Hematopoietic multipotent progenitor cell treated with erythropoietin and hydrocortisone succinate and interleukin-3 and kit ligand, for 15 days (in vitro differentiated cells): ENCODE measurements at regions not wholly inside any gene's neighbourhood (a gene's known extent, or its start where the extent isn't known, plus 50 kb on each side); places are given as distances from the start of the nearest gene placed in this dataset.

Source experiments
- DNase-seq: peaks from one replicate; pipeline ENCODE4 v3.0.0-alpha.2; 2015; ENCODE audit warnings: low spot score

DNA sequence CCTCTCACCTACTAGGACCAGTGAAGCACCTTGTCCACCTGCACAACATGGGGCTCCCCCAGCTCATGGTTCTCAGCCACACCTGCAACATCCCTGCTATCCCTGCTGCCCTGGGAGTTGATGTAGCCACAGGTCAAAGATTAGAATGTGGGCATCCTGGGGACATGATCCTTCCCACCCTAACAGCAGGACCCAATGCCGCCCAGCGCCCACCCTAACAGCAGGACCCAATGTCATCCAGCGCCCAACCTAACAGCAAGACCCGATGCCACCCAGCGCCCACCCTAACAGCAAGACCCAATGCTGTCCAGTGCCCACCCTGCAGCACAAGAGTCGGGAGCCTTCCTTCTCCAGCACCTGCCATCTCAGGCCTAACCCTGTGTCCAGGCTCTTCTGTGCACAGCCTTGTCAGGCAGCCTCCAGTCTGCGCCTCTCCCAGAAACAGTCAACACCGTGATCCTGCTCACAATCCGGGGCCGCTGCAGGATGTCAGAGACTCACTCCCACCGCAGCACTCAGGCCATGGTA is 237.3 kb upstream of the SALL3 start:
- no peak for DNase-seq

DNA sequence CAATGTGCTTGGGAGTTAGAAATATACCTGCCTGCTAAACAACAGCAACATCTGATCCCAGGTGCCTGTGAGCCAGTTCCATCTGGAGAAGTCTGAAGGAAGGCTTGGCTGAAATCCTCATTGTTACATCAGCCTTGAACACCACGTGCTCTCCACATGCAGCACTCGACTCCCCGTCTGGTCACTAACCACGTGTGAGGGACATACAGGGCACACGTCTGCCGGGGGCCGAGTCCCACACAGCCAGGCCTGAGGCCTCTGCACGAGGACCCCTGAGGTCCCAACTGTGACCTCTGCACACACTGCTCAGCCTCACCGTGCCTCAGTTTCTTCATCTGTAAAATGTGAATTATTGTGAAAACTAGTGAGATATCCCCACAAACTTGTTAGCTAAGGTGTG is 236.5 kb upstream of the SALL3 start:
- no peak for DNase-seq

- no peak for DNase-seq
Measured at GRCh38 chr18:78751664-78752063, 228.0 kb upstream of the SALL3 start.

GRCh38 chr18:78753240-78753639 is 226.4 kb upstream of the SALL3 start:
- DNase-seq = no peak

GRCh38 chr18:78754311-78755043 is 225.1 kb upstream of the SALL3 start:
- DNase-seq = no peak

DNA sequence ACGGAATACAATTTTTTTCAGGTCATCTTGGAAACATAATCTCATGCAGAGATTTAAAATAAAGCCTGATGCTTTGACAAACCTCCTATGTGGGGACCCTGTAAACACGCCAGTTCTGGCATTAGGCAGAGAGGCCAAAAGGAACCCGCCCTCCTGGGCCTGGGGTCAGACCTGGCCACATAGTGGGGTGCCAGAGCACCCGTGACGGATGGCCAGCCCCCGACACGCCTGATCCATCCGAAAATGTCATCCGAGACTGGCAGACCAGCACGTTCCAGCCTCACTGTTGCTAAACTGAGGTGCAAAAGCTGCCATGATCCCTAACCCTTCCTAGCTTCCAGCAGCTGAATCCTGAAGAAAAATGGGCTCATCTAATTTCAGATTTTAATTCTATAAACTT is 222.6 kb upstream of the SALL3 start:
- DNase-seq = no peak

DNA sequence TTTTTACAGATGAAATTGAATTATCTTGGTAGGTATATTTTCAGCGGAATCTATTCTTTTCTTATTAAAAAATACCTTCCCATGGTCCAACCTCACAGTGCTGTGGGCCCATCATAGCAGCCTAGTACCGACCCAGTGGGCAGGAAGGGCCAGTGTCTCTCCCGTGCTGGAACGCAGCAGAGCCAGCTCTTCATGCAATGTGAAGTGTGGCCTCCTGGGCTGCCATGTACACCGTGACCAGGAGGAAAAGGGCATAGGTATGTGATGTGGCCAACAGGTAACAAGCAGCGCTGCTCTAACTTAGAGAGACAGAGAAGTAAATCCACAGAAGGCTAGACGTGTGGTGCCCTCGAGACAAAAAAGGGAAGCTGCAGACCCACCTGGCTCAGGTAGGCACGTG is 221.1 kb upstream of the SALL3 start:
- no peak for DNase-seq

GRCh38 chr18:78762753-78763152 is 216.9 kb upstream of the SALL3 start:
- DNase-seq = no peak

DNA sequence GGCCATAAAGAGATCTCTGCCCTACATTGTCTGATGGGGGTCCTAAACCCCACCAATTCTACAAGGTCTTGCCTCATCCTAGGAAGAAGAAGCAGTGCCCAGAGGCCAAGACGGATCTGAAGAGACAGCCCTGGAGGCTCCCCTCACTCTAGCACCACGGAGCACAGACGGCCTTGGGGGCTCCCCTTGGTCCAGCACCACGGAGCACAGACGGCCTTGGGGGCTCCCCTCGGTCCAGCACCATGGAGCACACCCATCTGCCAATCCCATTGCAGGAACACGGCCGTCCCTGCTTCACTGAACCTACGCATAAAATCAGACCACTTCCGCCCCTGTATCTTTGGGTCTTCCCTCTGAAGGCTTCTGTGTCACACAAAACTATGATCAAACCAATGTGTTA is 215.1 kb upstream of the SALL3 start:
- no peak for DNase-seq

DNA sequence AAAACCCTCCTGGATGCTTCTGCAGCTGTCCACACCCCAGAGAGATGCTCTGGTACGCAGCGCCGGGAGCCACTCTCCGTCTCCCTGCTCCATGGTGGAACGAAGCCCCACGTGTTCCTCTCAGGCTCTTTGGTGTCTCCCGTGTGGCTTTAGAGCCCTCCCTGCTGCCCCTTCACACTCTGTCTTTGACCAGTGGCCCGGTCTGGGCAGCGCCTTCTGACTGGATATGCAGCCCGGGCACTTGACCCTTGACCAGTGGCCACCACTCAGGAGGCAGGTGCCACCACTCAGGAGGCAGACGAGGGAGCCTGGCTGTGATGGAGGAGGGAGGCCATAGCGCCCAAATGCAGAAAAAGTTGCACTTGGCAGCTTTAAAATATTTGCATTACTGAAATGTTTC is 214.5 kb upstream of the SALL3 start:
- DNase-seq = no peak

- DNase-seq = no peak
Measured at GRCh38 chr18:78765637-78766281, 213.9 kb upstream of the SALL3 start.

DNA sequence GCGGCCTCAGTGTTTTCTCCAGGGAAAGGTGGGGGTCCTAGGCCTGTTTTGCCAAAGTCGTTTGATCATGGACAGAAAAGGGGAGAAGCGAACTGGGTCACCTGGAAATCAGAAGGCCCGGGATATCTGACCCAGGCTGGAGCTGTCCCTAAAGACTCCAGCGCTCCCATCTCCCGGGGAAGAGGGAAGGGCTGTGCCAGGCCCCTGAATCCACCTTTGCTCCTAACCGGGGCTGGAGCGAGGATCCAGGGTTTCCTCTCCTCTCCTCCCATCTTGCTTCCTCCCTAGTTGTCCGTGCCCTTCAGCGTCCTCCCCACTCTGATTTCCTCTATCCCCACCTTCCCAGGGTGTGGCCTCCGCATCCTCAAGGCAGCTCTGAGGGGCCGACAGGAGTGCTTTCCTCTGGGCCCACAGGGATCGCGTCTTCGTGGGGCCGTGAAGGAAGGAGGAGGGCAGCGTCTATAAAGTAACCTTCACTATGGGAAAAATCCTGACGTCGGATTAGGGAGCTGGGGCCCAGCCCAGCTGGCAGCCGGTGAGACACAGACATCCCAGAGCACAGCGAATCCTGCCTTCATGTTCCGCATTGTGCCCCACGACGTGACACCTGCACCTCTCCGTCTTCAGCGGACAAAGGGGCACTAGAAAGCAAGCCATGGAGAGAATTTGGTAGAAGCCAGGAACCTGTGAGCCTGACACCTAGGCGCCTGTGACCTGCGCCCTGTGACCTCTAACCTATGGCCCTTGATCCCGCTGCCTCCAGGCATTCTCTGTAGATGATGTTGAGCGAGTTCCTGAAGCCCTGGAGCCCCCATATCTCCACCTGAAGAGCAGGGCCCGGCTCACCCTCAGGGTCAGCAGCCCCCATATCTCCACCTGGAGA is 212.7 kb upstream of the SALL3 start:
- DNase-seq = no peak

DNA sequence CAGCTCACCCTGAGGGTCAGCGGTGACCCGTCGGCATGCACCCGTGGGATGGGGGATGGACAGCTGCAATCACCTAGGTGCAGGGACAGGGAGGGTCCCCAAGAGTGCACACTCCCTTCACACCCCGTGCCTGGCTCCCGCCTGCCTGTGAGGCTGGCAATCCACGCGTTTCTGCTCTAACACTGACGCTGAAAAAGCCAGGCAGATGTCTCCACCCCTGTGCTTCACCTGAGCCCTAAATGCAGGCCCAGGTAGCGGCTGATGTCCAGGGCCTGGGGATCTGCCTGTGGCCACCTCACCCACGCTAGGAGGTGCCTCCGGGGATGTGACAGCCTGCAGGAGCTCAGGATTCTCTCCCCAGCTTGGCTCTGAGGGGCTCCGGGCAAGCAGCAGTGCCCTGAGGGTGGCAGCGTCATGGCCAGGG is 212.0 kb upstream of the SALL3 start:
- no peak for DNase-seq

GRCh38 chr18:78768221-78768620 is 211.4 kb upstream of the SALL3 start:
- DNase-seq = no peak

- no peak for DNase-seq
Measured at GRCh38 chr18:78768656-78769501, 210.7 kb upstream of the SALL3 start.

DNA sequence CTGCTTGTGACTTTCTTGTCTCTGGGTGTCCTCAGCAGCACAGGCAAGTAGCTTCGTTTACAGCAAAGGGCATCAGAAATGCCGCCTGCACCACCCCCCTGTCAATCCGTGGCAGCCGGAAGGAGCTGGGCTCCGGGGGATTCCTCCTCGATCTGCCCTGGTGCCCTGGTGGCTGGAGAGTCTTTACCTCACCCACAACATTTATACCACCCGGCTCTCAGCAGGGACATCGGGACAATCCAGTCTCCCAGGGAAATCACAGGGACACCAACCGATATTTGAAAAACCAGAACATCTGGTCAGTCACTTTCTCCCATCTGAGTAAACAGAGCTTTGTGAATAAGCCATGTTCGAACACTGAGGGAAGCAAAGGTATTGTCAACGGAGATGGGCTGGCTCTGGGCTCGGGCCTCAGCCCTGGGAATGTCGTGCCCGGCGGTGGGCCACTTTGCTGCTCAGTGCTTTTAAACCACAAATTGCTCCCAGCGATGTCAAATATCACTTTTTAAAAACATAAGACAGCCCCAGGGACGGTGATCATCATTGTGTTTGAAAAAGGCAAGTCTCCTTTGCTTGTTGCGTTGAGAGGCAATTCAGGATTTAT is 210.0 kb upstream of the SALL3 start:
- DNase-seq = no peak

DNA sequence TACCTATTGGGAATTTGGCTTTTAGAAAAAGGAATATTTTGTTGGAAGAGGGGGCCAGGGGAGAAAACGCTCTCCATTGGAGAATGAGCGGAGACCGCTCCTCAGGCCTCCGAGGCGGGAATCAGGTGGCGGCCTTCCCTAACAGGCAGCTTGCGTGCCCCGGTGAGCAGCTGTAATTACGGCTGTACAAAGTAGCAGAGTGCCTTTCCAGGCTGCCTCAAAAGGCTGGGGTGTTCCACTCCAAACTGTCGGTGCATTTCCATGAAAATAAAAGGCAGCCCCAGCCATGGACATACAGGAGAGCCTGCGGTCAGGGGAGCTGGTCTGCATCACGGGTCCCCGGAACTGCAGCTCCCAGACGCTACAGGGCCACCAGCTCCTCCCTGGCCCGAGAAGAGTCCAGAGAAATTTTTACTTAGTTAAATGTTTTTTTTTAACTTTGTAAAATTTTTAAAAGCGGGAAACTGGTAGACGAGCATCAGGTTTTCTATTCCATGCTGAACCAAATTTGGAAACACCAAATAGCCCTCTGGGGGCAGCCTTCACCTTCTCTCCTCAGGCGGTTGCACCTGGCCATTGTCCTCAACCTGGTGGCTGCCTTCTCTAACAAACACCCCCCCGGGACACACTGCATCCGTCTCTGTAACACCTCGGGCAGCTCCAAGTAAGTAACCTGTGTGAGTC is 209.3 kb upstream of the SALL3 start:
- no peak for DNase-seq

- no peak for DNase-seq
Measured at GRCh38 chr18:78770823-78771139, 208.8 kb upstream of the SALL3 start.

DNA sequence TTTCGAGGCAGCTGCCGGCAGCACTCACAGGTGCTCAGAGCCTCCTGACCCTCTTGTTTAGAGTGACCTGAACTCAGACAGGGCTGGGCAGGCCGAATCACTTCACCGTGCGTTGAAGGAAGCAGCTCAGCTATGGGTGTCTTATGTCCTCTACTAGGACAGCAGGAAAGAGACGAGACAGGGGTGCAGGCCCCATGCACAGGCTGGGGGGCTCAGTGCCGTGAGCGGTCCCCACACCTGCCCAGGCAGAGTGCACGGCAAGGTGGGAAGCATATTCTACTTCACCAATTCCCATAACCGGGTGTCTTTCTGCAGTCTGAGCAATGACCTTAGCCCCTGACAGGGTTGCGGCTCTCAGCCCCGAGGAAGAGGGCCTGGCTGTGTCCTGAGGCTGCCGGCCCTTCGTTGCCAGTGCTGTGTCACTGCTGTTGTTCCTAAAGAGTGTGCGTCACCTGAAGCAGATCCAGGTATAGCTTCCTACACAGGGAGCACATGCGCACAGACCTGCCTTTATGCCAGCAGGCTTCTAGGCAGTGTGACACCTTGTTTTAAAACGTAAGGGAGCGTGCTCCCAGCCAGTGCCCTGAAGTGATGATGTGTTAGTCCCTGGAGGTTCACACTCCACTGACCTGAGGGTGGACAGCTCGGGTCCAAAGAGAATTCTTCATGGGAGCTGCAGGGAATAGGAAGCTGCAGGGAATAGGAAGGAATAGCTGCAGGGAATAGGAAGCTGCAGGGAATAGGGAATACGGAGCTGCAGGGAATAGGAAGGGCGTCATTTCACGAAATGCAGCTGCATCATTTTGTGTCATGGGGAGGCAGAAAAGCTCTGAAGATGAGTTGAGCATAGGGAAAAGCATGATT is 207.9 kb upstream of the SALL3 start:
- DNase-seq = no peak
